ENCODE measurements at regions not wholly inside any gene's neighbourhood (a gene's known extent, or its start where the extent isn't known, plus 50 kb on each side); places are given as distances from the start of the nearest gene placed in this dataset.

- Histone ChIP-seq H3K79me2 (ENCODE audit: low read length) (no peaks in the 10 kb centered on the region), H3K4me3 (ENCODE audit: low read length) (no peak overlapping the region), H3K4me2 (ENCODE audit: low read length) (no peak overlapping the region), H3K4me1 (ENCODE audit: low read length) (peaks cover 7% of the 10 kb centered on the region), H3K27me3 (ENCODE audit: low read depth, low read length) (no peaks in the 10 kb centered on the region), H3K36me3 (replicated peaks; ENCODE audit: low read depth, low read length) (no peaks in the 10 kb centered on the region), H3K9me3 (ENCODE audit: insufficient read depth, low read length) (no peaks in the 10 kb centered on the region), H3K9ac (ENCODE audit: low read length) (no peak overlapping the region), H4K20me1 (ENCODE audit: insufficient read depth, low read length) (no peaks in the 10 kb centered on the region), H2AFZ (ENCODE audit: low read depth, low read length) (no peak overlapping the region), H3K27ac (ENCODE audit: low read length) (no peak overlapping the region)
- TF ChIP-seq EZH2phosphoT487 (IDR thresholded peaks at IDR 0.05; ENCODE audit: low read depth), result no peak
- TF ChIP-seq, protein P1, sequence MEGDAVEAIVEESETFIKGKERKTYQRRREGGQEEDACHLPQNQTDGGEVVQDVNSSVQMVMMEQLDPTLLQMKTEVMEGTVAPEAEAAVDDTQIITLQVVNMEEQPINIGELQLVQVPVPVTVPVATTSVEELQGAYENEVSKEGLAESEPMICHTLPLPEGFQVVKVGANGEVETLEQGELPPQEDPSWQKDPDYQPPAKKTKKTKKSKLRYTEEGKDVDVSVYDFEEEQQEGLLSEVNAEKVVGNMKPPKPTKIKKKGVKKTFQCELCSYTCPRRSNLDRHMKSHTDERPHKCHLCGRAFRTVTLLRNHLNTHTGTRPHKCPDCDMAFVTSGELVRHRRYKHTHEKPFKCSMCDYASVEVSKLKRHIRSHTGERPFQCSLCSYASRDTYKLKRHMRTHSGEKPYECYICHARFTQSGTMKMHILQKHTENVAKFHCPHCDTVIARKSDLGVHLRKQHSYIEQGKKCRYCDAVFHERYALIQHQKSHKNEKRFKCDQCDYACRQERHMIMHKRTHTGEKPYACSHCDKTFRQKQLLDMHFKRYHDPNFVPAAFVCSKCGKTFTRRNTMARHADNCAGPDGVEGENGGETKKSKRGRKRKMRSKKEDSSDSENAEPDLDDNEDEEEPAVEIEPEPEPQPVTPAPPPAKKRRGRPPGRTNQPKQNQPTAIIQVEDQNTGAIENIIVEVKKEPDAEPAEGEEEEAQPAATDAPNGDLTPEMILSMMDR (IDR thresholded peaks at IDR 0.05; ENCODE audit: low read depth, low read length), result no peak
Measured at GRCh38 chr7:123296965-123297364, 97.2 kb upstream of the SLC13A1 start.

DNA sequence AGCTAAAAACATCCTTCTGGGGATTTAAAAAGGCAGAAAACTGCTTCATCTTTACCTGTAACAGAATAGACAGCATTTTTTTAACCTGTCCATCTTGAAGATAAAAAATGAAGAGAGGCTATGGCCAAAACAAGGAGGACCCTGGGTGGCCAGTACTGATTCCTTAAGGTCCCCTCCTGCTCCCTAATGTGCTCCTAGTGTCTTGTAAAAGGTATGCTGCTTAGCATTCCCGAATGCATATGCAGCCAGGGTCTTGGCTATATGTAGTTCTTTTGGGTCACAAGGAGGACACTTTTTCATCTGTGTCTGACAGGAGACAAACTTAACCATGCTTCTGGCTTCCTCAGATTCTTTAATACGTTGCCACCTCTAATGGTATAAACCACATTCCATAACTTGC is 93.9 kb upstream of the SLC13A1 start:
- no peaks in the 10 kb centered on the region for H3K9me3 ChIP-seq (ENCODE audit: insufficient read depth, low read length)
- H3K79me2 ChIP-seq (ENCODE audit: low read length), result no peaks in the 10 kb centered on the region
- H3K4me1 ChIP-seq (ENCODE audit: low read length), result peaks cover 20% of the 10 kb centered on the region
- H3K27ac ChIP-seq (ENCODE audit: low read length), result no peak overlapping the region
- H3K4me2 ChIP-seq (ENCODE audit: low read length), result no peak overlapping the region
- no peak overlapping the region for H3K9ac ChIP-seq (ENCODE audit: low read length)
- H3K36me3 ChIP-seq (replicated peaks; ENCODE audit: low read depth, low read length), result no peaks in the 10 kb centered on the region
- H3K4me3 ChIP-seq (ENCODE audit: low read length), result no peak overlapping the region
- TF ChIP-seq EZH2phosphoT487 (IDR thresholded peaks at IDR 0.05; ENCODE audit: low read depth), result no peak
- TF ChIP-seq, protein P1 (IDR thresholded peaks at IDR 0.05; ENCODE audit: low read depth, low read length), result no peak
- H3K27me3 ChIP-seq (ENCODE audit: low read depth, low read length), result no peaks in the 10 kb centered on the region
- H2AFZ ChIP-seq (ENCODE audit: low read depth, low read length), result no peak overlapping the region
- H4K20me1 ChIP-seq (ENCODE audit: insufficient read depth, low read length), result no peaks in the 10 kb centered on the region

DNA sequence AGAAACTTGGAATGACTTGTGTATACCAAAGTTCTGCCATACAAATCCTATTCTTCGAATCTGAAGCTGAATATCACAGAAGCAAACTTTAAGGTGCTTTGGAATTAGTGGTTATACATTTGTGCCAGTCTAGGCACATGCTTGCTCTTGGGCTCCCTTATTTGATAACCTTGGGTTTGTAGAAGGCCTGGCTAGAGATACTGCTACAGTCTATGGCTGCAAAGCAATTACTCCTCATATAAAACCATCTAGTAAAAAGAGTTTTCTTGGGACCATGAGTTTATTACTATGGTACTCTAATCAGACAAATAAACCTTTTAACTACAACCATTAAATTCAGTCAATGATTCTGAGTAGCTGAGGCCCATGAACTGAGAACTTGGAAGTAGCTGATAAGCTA is 92.5 kb upstream of the SLC13A1 start:
- Histone ChIP-seq H2AFZ (ENCODE audit: low read depth, low read length) (no peak overlapping the region), H3K79me2 (ENCODE audit: low read length) (no peaks in the 10 kb centered on the region), H3K27ac (ENCODE audit: low read length) (no peak overlapping the region), H3K9me3 (ENCODE audit: insufficient read depth, low read length) (no peaks in the 10 kb centered on the region), H3K36me3 (replicated peaks; ENCODE audit: low read depth, low read length) (no peaks in the 10 kb centered on the region), H4K20me1 (ENCODE audit: insufficient read depth, low read length) (no peaks in the 10 kb centered on the region), H3K27me3 (ENCODE audit: low read depth, low read length) (no peaks in the 10 kb centered on the region), H3K4me1 (ENCODE audit: low read length) (peaks cover 15% of the 10 kb centered on the region), H3K9ac (ENCODE audit: low read length) (no peak overlapping the region), H3K4me3 (ENCODE audit: low read length) (no peak overlapping the region), H3K4me2 (ENCODE audit: low read length) (no peak overlapping the region)
- TF ChIP-seq, protein P1 (IDR thresholded peaks at IDR 0.05; ENCODE audit: low read depth, low read length), result no peak
- no peak for TF ChIP-seq EZH2phosphoT487 (IDR thresholded peaks at IDR 0.05; ENCODE audit: low read depth)

GRCh38 chr7:123289200-123289599 is 89.4 kb upstream of the SLC13A1 start:
- Histone ChIP-seq H3K4me1 (ENCODE audit: low read length) (peaks cover 15% of the 10 kb centered on the region), H3K9ac (ENCODE audit: low read length) (no peak overlapping the region), H3K79me2 (ENCODE audit: low read length) (no peaks in the 10 kb centered on the region), H4K20me1 (ENCODE audit: insufficient read depth, low read length) (no peaks in the 10 kb centered on the region), H3K27ac (ENCODE audit: low read length) (peak overlapping the region; percentile 47; the same call in 1 of the 2 replicates), H3K27me3 (ENCODE audit: low read depth, low read length) (no peaks in the 10 kb centered on the region), H2AFZ (ENCODE audit: low read depth, low read length) (no peak overlapping the region), H3K4me3 (ENCODE audit: low read length) (0 out of 2 replicates have a peak overlapping the region, but pooled peaks have one; percentile 18), H3K9me3 (ENCODE audit: insufficient read depth, low read length) (no peaks in the 10 kb centered on the region), H3K4me2 (ENCODE audit: low read length) (peak overlapping the region; percentile 59), H3K36me3 (replicated peaks; ENCODE audit: low read depth, low read length) (no peaks in the 10 kb centered on the region)
- TF ChIP-seq EZH2phosphoT487 (IDR thresholded peaks at IDR 0.05; ENCODE audit: low read depth), result no peak
- TF ChIP-seq, protein P1 (IDR thresholded peaks at IDR 0.05; ENCODE audit: low read depth, low read length), result no peak

All from OCI-LY3 (cell line).